ENCODE measurements at regions not wholly inside any gene's neighbourhood (a gene's known extent, or its start where the extent isn't known, plus 50 kb on each side); places are given as distances from the start of the nearest gene placed in this dataset.

DNA sequence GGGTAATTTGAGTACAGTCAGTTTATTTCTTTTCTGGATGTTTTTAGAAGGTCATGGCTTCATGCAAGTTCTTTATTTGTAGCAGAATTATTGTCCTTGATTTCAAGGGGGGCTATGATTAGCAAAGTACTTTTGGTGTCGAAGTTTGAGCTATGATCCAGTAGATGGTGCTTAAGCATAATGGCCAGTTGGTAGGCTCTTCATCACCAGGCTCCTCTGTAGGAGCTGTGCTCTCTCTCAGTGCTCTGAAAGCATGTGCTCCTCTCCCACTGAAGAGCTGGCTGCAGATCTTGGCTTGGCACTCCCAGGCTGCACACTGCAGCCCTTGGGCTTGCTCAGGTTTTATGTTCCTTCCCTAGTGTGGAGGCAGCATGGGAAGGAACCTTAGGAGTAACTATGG lies 852.7 kb downstream of the LUZP2 start:
- TF ChIP-seq POLR2AphosphoS5 (IDR thresholded peaks at IDR 0.05) (no peak), EP300 (IDR thresholded peaks at IDR 0.05) (no peak), POLR2A (IDR thresholded peaks at IDR 0.05) (no peak)
- TF ChIP-seq, protein P1, sequence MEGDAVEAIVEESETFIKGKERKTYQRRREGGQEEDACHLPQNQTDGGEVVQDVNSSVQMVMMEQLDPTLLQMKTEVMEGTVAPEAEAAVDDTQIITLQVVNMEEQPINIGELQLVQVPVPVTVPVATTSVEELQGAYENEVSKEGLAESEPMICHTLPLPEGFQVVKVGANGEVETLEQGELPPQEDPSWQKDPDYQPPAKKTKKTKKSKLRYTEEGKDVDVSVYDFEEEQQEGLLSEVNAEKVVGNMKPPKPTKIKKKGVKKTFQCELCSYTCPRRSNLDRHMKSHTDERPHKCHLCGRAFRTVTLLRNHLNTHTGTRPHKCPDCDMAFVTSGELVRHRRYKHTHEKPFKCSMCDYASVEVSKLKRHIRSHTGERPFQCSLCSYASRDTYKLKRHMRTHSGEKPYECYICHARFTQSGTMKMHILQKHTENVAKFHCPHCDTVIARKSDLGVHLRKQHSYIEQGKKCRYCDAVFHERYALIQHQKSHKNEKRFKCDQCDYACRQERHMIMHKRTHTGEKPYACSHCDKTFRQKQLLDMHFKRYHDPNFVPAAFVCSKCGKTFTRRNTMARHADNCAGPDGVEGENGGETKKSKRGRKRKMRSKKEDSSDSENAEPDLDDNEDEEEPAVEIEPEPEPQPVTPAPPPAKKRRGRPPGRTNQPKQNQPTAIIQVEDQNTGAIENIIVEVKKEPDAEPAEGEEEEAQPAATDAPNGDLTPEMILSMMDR (IDR thresholded peaks at IDR 0.05), result no peak

DNA sequence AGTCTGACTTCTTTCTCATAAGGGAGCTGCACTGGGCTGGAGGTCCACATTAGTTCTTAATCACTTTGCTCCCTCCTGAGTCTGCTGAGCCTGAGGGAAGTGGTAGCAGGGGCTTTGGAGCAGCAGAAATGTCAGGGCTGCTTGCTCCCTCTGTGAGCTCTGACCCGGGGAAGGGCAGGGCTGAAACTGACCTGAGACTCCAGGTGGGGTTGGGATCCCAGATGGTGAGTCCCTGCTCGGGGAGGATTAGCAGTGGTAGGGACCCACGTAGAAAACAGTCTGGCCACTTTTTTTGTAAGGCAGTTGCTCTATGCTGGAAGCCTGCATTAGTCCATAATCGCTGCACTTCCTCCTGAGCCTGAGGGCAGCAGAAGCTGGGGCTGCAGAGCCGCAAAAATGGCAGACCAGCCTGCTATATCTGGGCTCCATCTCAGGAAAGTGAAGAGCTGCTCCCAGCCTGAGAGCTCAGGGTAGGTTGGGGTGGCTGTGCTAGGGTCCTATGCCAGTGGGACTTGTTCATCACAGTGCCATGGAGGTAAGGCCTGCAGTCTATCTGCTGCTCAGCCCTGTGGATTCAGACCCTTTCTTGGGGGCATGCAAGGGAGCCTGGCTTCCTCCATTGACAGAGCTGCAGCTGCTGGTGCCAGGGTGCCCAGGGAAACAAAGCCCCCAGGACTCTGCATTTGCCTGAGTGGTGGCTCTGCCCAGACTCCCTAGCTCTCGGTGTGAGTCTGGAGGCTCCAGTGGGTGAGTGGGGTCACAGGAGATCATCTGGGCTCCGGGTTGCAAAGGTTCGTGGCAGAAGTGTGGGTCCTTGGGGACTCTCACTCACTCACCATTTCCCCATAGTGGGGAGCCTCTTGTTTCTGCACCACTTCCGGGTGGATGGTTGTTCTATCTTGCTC lies 854.3 kb downstream of the LUZP2 start:
- Histone ChIP-seq H3K4me1 (no peaks in the 10 kb centered on the region), H3K27me3 (no peaks in the 10 kb centered on the region), H3K4me3 (no peak overlapping the region), H3K27ac (no peak overlapping the region), H3K9me3 (no peaks in the 10 kb centered on the region), H3K36me3 (no peaks in the 10 kb centered on the region)
- WGBS, 2 donors, result 80 to 84% methylated on average over 9 of the region's 9 CpGs
- DNase-seq, result no peak
- intact Hi-C loops (cut with DNase I), result no loop called here
- TF ChIP-seq EP300 (IDR thresholded peaks at IDR 0.05) (no peak), POLR2AphosphoS5 (IDR thresholded peaks at IDR 0.05) (no peak), POLR2A (IDR thresholded peaks at IDR 0.05) (no peak)
- TF ChIP-seq, protein P1 (IDR thresholded peaks at IDR 0.05), result no peak

More for the DNA sequence above, 852.7 kb downstream of the LUZP2 start:
- no peak overlapping the region for H3K27ac ChIP-seq
- H3K27me3 ChIP-seq, result no peaks in the 10 kb centered on the region
- H3K36me3 ChIP-seq, result no peaks in the 10 kb centered on the region
- H3K4me3 ChIP-seq, result no peak overlapping the region
- no peaks in the 10 kb centered on the region for H3K9me3 ChIP-seq
- WGBS, 2 donors, result 74 to 80% methylated on average over 1 of the region's 1 CpG
- intact Hi-C loops (cut with DNase I), result no loop called here
- DNase-seq, result no peak
- H3K4me1 ChIP-seq, result no peaks in the 10 kb centered on the region

DNA sequence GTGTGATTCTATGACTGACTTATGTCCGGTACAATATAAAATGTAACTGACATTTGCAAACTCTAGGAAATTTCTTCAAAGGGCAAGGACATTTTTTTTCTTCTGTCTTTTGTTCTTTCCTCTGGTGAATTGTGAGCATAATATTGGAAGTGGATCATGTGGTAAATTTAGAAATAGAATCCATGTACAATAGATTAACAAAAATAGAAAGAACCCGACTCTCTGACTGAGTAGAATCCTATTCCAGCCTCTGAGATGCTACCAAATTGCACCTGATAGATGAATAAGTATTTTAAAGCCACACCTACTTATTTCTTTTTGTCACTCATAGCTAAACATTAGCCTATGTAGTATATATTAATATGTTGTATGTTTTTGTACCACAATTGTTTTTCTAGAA lies 860.3 kb downstream of the LUZP2 start:
- H3K4me3 ChIP-seq, result no peak overlapping the region
- no peaks in the 10 kb centered on the region for H3K9me3 ChIP-seq
- H3K27ac ChIP-seq, result no peak overlapping the region
- no peaks in the 10 kb centered on the region for H3K36me3 ChIP-seq
- 51 to 64% methylated on average over 2 of the region's 2 CpGs for WGBS, 2 donors
- no peaks in the 10 kb centered on the region for H3K4me1 ChIP-seq
- no peaks in the 10 kb centered on the region for H3K27me3 ChIP-seq
- TF ChIP-seq POLR2A (IDR thresholded peaks at IDR 0.05) (no peak), POLR2AphosphoS5 (IDR thresholded peaks at IDR 0.05) (no peak), EP300 (IDR thresholded peaks at IDR 0.05) (no peak)
- TF ChIP-seq, protein P1 (IDR thresholded peaks at IDR 0.05), result no peak
- intact Hi-C loops (cut with DNase I), result no loop called here
- no peak for DNase-seq

DNA sequence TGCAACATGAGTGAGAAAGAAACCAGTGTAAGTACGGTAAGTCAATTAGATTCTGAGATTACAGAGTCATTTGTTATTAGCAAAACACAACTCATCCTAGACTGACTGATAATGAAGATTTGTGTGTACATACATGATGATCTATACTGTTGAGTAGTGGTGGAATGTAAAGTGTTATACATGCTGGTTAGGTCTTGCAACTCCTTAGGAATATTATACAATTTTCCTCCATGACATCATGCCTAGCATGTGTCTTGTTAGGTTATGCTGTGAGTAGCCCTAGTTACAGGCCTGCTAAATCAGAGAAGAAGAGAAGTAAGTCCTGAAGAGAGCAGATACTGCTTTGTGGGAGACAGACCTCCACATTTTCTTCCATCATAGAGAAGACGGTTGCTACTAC lies 880.6 kb downstream of the LUZP2 start:
- no peak for DNase-seq
- no peak overlapping the region for H3K4me3 ChIP-seq
- no peak overlapping the region for H3K27ac ChIP-seq
- no peak for TF ChIP-seq EP300 (IDR thresholded peaks at IDR 0.05)
- TF ChIP-seq POLR2AphosphoS5 (IDR thresholded peaks at IDR 0.05), result no peak
- TF ChIP-seq, protein P1 (IDR thresholded peaks at IDR 0.05), result no peak
- TF ChIP-seq POLR2A (IDR thresholded peaks at IDR 0.05), result no peak
- H3K36me3 ChIP-seq, result no peaks in the 10 kb centered on the region
- H3K9me3 ChIP-seq, result no peaks in the 10 kb centered on the region
- no peaks in the 10 kb centered on the region for H3K27me3 ChIP-seq
- intact Hi-C loops (cut with DNase I), result no loop called here
- 91 to 92% methylated on average over 2 of the region's 2 CpGs for WGBS, 2 donors
- H3K4me1 ChIP-seq, result no peaks in the 10 kb centered on the region
